ENCODE measurements at regions not wholly inside any gene's neighbourhood (a gene's known extent, or its start where the extent isn't known, plus 50 kb on each side); places are given as distances from the start of the nearest gene placed in this dataset.

- Histone ChIP-seq H3K9ac (replicated peaks; ENCODE audit: extremely low read depth, insufficient read depth, low read length) (peak overlapping the region; percentile 29), H3K4me3 (replicated peaks in 1 of 3; ENCODE audit: insufficient read depth in 1 of 3, low read depth in 1 of 3, low read length in 3 of 3) (no peak overlapping the region), H3K27me3 (ENCODE audit: control insufficient read depth in 2 of 2, insufficient read depth in 2 of 2, low read length in 2 of 2) (no peaks in the 10 kb centered on the region), H3K9me1 (replicated peaks; ENCODE audit: control insufficient read depth, extremely low read depth, insufficient read depth, low read length) (no peaks in the 10 kb centered on the region), H3K9me3 (replicated peaks; ENCODE audit: control insufficient read depth, insufficient read depth, low read length) (no peaks in the 10 kb centered on the region), H2AFZ (ENCODE audit: low read depth, low read length) (no peak overlapping the region), H4K20me1 (replicated peaks; ENCODE audit: control insufficient read depth, extremely low read depth, insufficient read depth, low read length) (no peaks in the 10 kb centered on the region), H3K36me3 (ENCODE audit: control insufficient read depth in 2 of 2, extremely low read depth in 1 of 2, insufficient read depth in 2 of 2, low read length in 2 of 2) (no peaks in the 10 kb centered on the region), H3K4me1 (ENCODE audit: control insufficient read depth, extremely low read depth, insufficient read depth, low read length) (peaks cover 20% of the 10 kb centered on the region), H3K4me2 (ENCODE audit: insufficient read depth, low read length) (peak overlapping the region; percentile 52), H3K79me2 (ENCODE audit: control insufficient read depth, insufficient read depth, low read length) (no peaks in the 10 kb centered on the region), H3K27ac (ENCODE audit: insufficient read depth, low read depth, low read length) (peak overlapping the region; percentile 79)
- ChIA-PET POLR2A (no interaction called here), CTCF (interaction anchor here (0.7 to 1.7 kb wide), 7 partner anchors 19 to 1093 kb away, joined by 3 to 6 read pairs (median 4); no protein-coding TSS in a partner anchor)
- BruUV-seq (replicated peaks), result no TSS peak
- DNase-seq (ENCODE audit: low read depth, low spot score) (peak; percentile 84), FAIRE-seq (peak; percentile 82)
- dilution Hi-C loops (cut with MboI; ENCODE audit: extremely low pct_ligation_motif_present, low sequenced_read_pairs), result no loop called here
- TF ChIP-seq GATA2 (IDR thresholded peaks at IDR 0.05; ENCODE audit: insufficient read depth, insufficient read length, low read depth, low read length) (peak; percentile 84), JUN (IDR thresholded peaks at IDR 0.05; ENCODE audit: borderline replicate concordance, insufficient read depth, insufficient read length, low read depth) (peak; percentile 82), POLR2AphosphoS5 (IDR thresholded peaks at IDR 0.05; ENCODE audit: insufficient read depth, low read depth, low read length) (peak; percentile 45), POLR2A (IDR thresholded peaks at IDR 0.05; ENCODE audit: low read depth, low read length) (no peak)
- intact Hi-C loops (cut with micrococcal nuclease), result loop anchor here (1.0 to 5.0 kb wide), 2 partner anchors 405 to 1136 kb away; no protein-coding TSS in a partner anchor
Observed at GRCh38 chr4:111678479-111678878, 466.8 kb upstream of the FAM241A start.

GRCh38 chr4:111678908-111679307 is 466.3 kb upstream of the FAM241A start:
- FAIRE-seq, result no peak
- ChIA-PET POLR2A (no interaction called here), CTCF (interaction anchor here (0.7 to 1.7 kb wide), 7 partner anchors 17 to 1093 kb away, joined by 3 to 6 read pairs (median 4); no protein-coding TSS in a partner anchor)
- BruUV-seq (replicated peaks), result TSS peak; percentile 96
- no peak for TF ChIP-seq EZH2 (IDR thresholded peaks at IDR 0.05; ENCODE audit: borderline replicate concordance, low read depth, low read length, severe bottlenecking)
- DNase-seq (ENCODE audit: low read depth, low spot score), result no peak
- Histone ChIP-seq H3K9me3 (replicated peaks; ENCODE audit: control insufficient read depth, insufficient read depth, low read length) (no peaks in the 10 kb centered on the region), H3K4me2 (ENCODE audit: insufficient read depth, low read length) (peak overlapping the region; percentile 52), H3K9ac (replicated peaks; ENCODE audit: extremely low read depth, insufficient read depth, low read length) (peak overlapping the region; percentile 29), H3K9me1 (replicated peaks; ENCODE audit: control insufficient read depth, extremely low read depth, insufficient read depth, low read length) (no peaks in the 10 kb centered on the region), H3K27me3 (ENCODE audit: control insufficient read depth in 2 of 2, insufficient read depth in 2 of 2, low read length in 2 of 2) (no peaks in the 10 kb centered on the region), H4K20me1 (replicated peaks; ENCODE audit: control insufficient read depth, extremely low read depth, insufficient read depth, low read length) (no peaks in the 10 kb centered on the region), H3K4me1 (ENCODE audit: control insufficient read depth, extremely low read depth, insufficient read depth, low read length) (peaks cover 20% of the 10 kb centered on the region), H3K4me3 (replicated peaks in 1 of 3; ENCODE audit: insufficient read depth in 1 of 3, low read depth in 1 of 3, low read length in 3 of 3) (no peak overlapping the region), H3K79me2 (ENCODE audit: control insufficient read depth, insufficient read depth, low read length) (no peaks in the 10 kb centered on the region), H3K36me3 (ENCODE audit: control insufficient read depth in 2 of 2, extremely low read depth in 1 of 2, insufficient read depth in 2 of 2, low read length in 2 of 2) (no peaks in the 10 kb centered on the region), H2AFZ (ENCODE audit: low read depth, low read length) (peak overlapping the region; percentile 35), H3K27ac (ENCODE audit: insufficient read depth, low read depth, low read length) (peak overlapping the region; percentile 64)
- dilution Hi-C loops (cut with MboI; ENCODE audit: extremely low pct_ligation_motif_present, low sequenced_read_pairs), result no loop called here
- intact Hi-C loops (cut with micrococcal nuclease), result loop anchor here (1.0 to 5.0 kb wide), 2 partner anchors 404 to 1137 kb away; no protein-coding TSS in a partner anchor

Data from endothelial cell of umbilical vein (primary cell).